ENCODE measurements at regions not wholly inside any gene's neighbourhood (a gene's known extent, or its start where the extent isn't known, plus 50 kb on each side); places are given as distances from the start of the nearest gene placed in this dataset.
"Not testable (repeated sequence)": the region's sequence is repeated elsewhere in the genome, so short reads cannot be mapped to it uniquely, and the experiment has no call there.

DNA sequence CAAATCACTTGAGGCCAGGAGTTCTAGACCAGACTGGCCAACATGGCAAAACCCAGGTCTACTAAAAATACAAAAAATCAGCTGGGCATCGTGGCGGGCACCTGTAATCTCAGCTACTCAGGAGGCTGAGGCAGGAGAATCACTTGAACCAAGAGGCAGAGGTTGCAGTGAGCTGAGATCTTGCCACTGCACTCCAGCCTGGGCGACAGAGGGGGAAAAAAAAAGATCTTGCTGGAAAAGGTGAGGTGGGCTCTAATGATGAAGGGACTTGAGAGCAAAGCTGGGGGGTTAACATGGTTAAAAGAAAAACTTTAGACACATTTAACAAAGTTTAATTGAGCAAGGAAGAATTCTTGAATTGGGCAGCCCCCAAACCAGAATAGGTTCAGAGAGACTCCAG, 121.8 kb downstream of the BANF2 start:
- not testable (repeated sequence) for ATAC-seq (replicated peaks); H3K4me3 Mint-ChIP-seq; DNase-seq; H3K27ac Mint-ChIP-seq; H3K9me3 Mint-ChIP-seq; H3K36me3 Mint-ChIP-seq (ENCODE audit: insufficient read depth); H3K4me1 Mint-ChIP-seq (ENCODE audit: low read depth in 2 of 2)
- peaks cover 0 to 10% of the 10 kb centered on the region in 2 donors for H3K27me3 Mint-ChIP-seq

DNA sequence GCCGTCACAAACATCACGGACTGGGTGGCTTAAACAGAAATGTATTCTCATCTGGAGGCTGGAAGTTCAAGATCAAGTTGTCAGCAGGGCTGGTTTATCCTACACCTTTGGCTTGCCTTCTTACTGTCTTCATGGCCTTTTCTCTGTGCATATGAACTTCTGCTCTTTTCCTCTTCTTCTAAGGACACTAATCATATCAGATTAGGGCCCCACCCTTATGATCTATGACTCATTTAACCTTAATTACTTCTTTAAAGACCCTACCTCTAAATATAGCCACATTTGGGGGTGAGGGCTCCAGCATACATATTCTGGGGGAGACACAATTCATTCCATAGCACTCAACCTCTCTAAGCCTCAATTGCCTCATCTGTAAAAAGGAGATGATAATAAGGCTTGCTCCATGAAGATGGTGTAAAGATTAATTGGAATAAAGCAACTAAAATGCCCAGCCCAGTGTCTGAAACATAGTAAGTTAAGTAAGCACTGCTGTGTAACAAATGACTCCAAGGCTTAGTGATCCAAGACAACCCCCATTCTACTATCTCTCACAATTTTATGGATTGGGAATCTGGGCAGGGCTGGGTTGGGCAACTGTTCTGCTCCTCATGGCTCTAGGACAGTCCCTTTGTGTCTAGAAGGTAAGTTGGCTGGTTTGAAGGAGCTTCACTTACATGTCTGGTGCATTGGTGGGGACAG, 119.8 kb downstream of the BANF2 start:
- H3K27me3 Mint-ChIP-seq, result peaks cover 0 to 10% of the 10 kb centered on the region in 2 donors
- DNase-seq, result no peak
- ATAC-seq (replicated peaks), result no peak
- no peak overlapping the region for H3K4me3 Mint-ChIP-seq
- H3K36me3 Mint-ChIP-seq (ENCODE audit: insufficient read depth), result no peaks in the 10 kb centered on the region
- no peak overlapping the region for H3K27ac Mint-ChIP-seq
- H3K9me3 Mint-ChIP-seq, result peaks cover 0 to 4% of the 10 kb centered on the region in 2 donors
- no peaks in the 10 kb centered on the region for H3K4me1 Mint-ChIP-seq (ENCODE audit: low read depth in 2 of 2)

- ATAC-seq (replicated peaks), result no peak
Measured at GRCh38 chr20:17818187-17818586, 118.4 kb downstream of the BANF2 start.

DNA sequence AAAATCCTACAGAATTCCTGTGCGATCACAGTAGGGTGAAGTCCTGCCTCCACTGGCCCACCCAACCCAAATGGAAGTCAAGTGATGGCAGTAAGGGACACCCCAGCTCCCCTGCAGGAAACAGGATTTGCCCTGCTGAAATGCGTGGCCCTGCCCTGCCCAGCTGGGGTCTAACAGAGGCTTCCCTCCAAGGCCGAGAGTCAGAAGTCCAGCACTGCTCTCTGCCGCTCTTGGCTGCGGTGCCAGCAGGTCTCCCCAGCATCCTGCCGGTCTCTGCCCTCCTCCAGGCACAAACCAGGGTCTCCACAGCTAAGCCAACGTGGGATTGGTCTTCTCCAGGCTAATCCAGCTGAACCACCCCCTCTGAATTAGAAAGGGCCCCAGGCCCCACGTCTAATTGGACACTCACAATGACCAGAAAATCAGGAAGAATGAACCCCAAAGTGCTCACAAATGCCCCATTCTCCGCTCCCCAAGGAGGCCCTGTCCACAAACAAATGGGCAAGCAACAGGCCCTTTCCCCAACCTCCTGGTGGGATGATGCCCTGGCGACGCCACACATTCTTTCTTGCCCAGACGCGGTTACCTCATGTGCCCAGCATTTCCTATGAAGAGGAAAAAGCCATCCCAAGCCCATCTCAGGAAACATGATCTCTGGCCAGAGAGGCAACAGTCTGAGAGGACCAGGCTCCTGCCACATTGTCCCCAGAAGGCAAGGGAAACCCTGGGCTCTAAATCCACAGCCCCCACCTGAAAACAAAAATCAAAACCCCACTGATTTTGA, 117.2 kb downstream of the BANF2 start:
- ATAC-seq (replicated peaks) (no peak), DNase-seq (no peak)
- peaks cover 0 to 4% of the 10 kb centered on the region in 2 donors for H3K9me3 Mint-ChIP-seq
- no peak overlapping the region for H3K4me3 Mint-ChIP-seq
- peaks cover 0 to 10% of the 10 kb centered on the region in 2 donors for H3K27me3 Mint-ChIP-seq
- H3K27ac Mint-ChIP-seq, result peak overlapping the region in 1 of 2 donors; percentile 17
- no peaks in the 10 kb centered on the region for H3K36me3 Mint-ChIP-seq (ENCODE audit: insufficient read depth)
- no peaks in the 10 kb centered on the region for H3K4me1 Mint-ChIP-seq (ENCODE audit: low read depth in 2 of 2)

More at GRCh38 chr20:17818187-17818586, 118.4 kb downstream of the BANF2 start:
- no peaks in the 10 kb centered on the region for H3K36me3 Mint-ChIP-seq (ENCODE audit: insufficient read depth)
- peaks cover 0 to 4% of the 10 kb centered on the region in 2 donors for H3K9me3 Mint-ChIP-seq
- DNase-seq, result no peak
- peaks cover 0 to 10% of the 10 kb centered on the region in 2 donors for H3K27me3 Mint-ChIP-seq
- no peak overlapping the region for H3K27ac Mint-ChIP-seq
- no peak overlapping the region for H3K4me3 Mint-ChIP-seq
- H3K4me1 Mint-ChIP-seq (ENCODE audit: low read depth in 2 of 2), result no peaks in the 10 kb centered on the region

- Mint-ChIP-seq H3K9me3 (no peaks in the 10 kb centered on the region), H3K4me1 (ENCODE audit: low read depth in 2 of 2) (no peaks in the 10 kb centered on the region), H3K27me3 (peaks cover 0 to 3% of the 10 kb centered on the region in 2 donors), H3K4me3 (no peak overlapping the region), H3K27ac (no peak overlapping the region), H3K36me3 (ENCODE audit: insufficient read depth) (no peaks in the 10 kb centered on the region)
- ATAC-seq (replicated peaks) (no peak), DNase-seq (no peak)
Measured at GRCh38 chr20:17811628-17811965, 111.8 kb downstream of the BANF2 start.

- Mint-ChIP-seq H3K4me1 (ENCODE audit: low read depth in 2 of 2) (no peaks in the 10 kb centered on the region), H3K9me3 (no peaks in the 10 kb centered on the region), H3K27me3 (peaks cover 0 to 9% of the 10 kb centered on the region in 2 donors), H3K36me3 (ENCODE audit: insufficient read depth) (no peaks in the 10 kb centered on the region), H3K27ac (no peak overlapping the region), H3K4me3 (no peak overlapping the region)
- ATAC-seq (replicated peaks) (no peak), DNase-seq (no peak)
Measured at GRCh38 chr20:17810847-17811627, 111.3 kb downstream of the BANF2 start.

DNA sequence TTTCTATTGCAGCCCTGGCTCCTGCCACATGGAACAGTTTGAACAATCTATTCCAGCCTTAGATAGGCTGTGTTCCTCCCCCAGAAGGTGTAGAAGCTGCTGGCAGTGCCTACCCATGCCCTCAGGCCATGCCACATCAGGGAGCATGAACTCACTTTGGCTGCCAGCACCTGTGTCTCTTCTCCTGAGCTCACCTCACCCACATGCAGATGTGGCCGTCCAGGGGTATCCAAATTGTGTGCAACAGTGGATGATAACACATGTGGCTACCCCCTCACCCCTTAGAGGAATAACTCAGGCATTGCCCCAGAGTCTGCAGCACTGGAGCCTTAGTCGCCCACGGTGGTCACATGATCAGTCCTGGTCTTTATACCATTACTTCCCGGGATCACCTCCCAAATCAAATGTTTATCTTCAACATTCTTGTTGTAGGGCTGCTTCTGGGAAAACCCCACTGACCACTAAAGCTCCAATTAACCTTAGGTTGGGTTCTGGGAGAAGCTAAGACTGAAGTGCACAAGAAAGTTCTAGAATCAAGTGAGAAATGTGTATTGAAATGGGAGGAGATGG, 110.4 kb downstream of the BANF2 start:
- no peaks in the 10 kb centered on the region for H3K36me3 Mint-ChIP-seq (ENCODE audit: insufficient read depth)
- H3K9me3 Mint-ChIP-seq, result no peaks in the 10 kb centered on the region
- H3K27me3 Mint-ChIP-seq, result peaks cover 0 to 13% of the 10 kb centered on the region in 2 donors
- H3K4me3 Mint-ChIP-seq, result no peak overlapping the region
- no peak overlapping the region for H3K27ac Mint-ChIP-seq
- no peaks in the 10 kb centered on the region for H3K4me1 Mint-ChIP-seq (ENCODE audit: low read depth in 2 of 2)
- no peak for DNase-seq
- ATAC-seq (replicated peaks), result no peak

DNA sequence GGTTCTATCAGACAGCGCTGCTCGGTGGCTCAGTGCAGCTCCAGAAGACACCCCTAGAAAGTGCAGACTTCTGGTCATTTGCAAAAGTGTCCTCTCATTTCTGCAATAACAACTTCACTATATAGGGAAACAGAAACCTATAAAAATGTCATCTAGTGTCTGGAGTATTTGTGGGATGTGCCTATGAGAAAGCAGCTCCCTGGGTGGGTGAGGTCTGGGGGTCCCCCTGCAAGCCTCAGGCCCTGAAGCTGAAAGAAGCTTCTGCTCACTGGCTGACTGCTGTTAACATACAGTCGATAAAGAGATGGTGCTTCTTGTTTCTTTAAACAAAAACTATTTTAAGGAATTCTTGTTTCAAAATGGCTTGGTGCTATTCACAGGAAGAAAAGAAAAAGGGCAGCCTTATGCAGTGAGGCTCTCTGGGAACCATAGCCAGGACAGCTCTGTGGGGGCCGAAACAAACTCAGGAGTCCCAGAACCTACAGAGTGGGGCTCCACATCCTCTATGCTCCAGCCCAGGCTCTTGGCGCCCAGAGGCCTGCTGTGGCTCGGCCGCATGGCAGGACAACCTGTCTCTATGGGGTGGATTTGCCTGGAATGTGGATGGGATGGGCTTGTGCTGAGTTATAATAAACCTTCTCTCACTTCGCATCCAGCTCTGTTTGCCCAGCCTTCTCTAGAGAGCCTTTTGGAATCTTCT, 109.7 kb downstream of the BANF2 start:
- Mint-ChIP-seq H3K27ac (peak overlapping the region in 1 of 2 donors; percentile 6), H3K9me3 (no peaks in the 10 kb centered on the region), H3K4me1 (ENCODE audit: low read depth in 2 of 2) (no peaks in the 10 kb centered on the region), H3K27me3 (peaks cover 0 to 20% of the 10 kb centered on the region in 2 donors), H3K4me3 (no peak overlapping the region), H3K36me3 (ENCODE audit: insufficient read depth) (no peaks in the 10 kb centered on the region)
- no peak for ATAC-seq (replicated peaks)
- DNase-seq, result no peak

DNA sequence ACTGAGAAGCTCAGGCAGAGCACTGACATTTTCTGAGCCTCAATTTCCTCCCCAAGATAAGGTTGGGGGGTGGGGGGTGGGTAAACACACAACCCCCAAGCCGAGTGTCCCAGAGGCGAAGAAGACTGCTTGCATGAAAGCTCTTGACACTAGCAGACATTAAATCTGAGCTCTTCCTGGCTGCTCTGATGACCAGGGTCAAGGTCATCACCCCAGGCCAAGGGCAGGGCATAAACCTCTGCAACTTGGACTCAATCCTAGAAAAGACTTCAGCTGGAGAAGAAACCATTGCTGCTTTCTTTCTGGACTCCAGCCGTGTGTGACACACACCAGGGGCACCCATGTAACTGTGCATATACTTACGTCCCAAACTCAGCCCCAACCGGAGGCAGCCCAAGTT, 109.0 kb downstream of the BANF2 start:
- ATAC-seq (replicated peaks) (no peak), DNase-seq (no peak)
- Mint-ChIP-seq H3K9me3 (no peaks in the 10 kb centered on the region), H3K4me3 (no peak overlapping the region), H3K27me3 (peaks cover 0 to 27% of the 10 kb centered on the region in 2 donors), H3K4me1 (ENCODE audit: low read depth in 2 of 2) (no peaks in the 10 kb centered on the region), H3K27ac (no peak overlapping the region), H3K36me3 (ENCODE audit: insufficient read depth) (no peaks in the 10 kb centered on the region)

DNA sequence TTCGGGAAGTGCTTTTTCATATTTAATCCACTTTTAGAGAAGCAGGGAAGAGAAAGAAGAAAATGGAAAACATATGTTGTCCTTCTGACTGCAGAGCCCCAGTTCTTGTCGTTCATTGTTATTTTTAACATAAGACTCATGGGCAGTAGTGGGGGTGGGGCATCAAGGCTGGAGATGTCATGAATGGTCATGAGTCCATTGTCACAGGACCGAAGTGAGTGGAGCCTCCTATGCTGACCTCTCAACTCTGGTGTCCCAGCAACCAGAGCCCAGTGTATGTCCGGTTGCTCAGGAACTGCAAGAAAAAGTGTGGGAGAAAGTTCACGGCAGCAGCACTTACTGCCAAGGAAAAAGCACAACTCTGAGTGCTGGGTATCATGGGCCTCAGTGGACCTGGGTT, 108.6 kb downstream of the BANF2 start:
- ATAC-seq (replicated peaks), result no peak
- Mint-ChIP-seq H3K9me3 (no peaks in the 10 kb centered on the region), H3K27me3 (peaks cover 0 to 30% of the 10 kb centered on the region in 2 donors), H3K36me3 (ENCODE audit: insufficient read depth) (peaks cover 1% of the 10 kb centered on the region), H3K4me3 (no peak overlapping the region), H3K4me1 (ENCODE audit: low read depth in 2 of 2) (no peaks in the 10 kb centered on the region), H3K27ac (no peak overlapping the region)
- no peak for DNase-seq

- Mint-ChIP-seq H3K4me3 (no peak overlapping the region), H3K27ac (no peak overlapping the region), H3K4me1 (ENCODE audit: low read depth in 2 of 2) (no peaks in the 10 kb centered on the region), H3K9me3 (no peaks in the 10 kb centered on the region), H3K27me3 (peaks cover 0 to 30% of the 10 kb centered on the region in 2 donors), H3K36me3 (ENCODE audit: insufficient read depth) (peaks cover 3% of the 10 kb centered on the region)
- DNase-seq (no peak), ATAC-seq (replicated peaks) (no peak)
Measured at GRCh38 chr20:17807651-17808050, 107.9 kb downstream of the BANF2 start.

- H3K4me1 Mint-ChIP-seq (ENCODE audit: low read depth in 2 of 2), result no peaks in the 10 kb centered on the region
- no peaks in the 10 kb centered on the region for H3K9me3 Mint-ChIP-seq
- no peak overlapping the region for H3K27ac Mint-ChIP-seq
- no peak for ATAC-seq (replicated peaks)
- H3K27me3 Mint-ChIP-seq, result peaks cover 0 to 34% of the 10 kb centered on the region in 2 donors
- H3K36me3 Mint-ChIP-seq (ENCODE audit: insufficient read depth), result peaks cover 3% of the 10 kb centered on the region
- no peak overlapping the region for H3K4me3 Mint-ChIP-seq
- DNase-seq, result no peak
Measured at GRCh38 chr20:17806739-17807441, 107.1 kb downstream of the BANF2 start.

Measured in effector memory CD8-positive, alpha-beta T cell (primary cell).